GM12872 (cell line): ENCODE measurements at regions not wholly inside any gene's neighbourhood (a gene's known extent, or its start where the extent isn't known, plus 50 kb on each side); places are given as distances from the start of the nearest gene placed in this dataset.

Experiments
- CTCF ChIP-seq: IDR thresholded peaks from 3 replicates; pipeline ENCODE4 v1.5.1; 2011; ENCODE audit warnings: low read depth, mild to moderate bottlenecking, low read length, moderate library complexity; ENCODE audit not compliant: insufficient read depth

GRCh38 chr1:193960040-193960439, 773.6 kb upstream of the B3GALT2 start:
- no peak for TF ChIP-seq CTCF

- TF ChIP-seq CTCF, result no peak
These were observed 771.2 kb upstream of the B3GALT2 start for GRCh38 chr1:193957556-193958095.

- TF ChIP-seq CTCF, result no peak
These were observed 766.5 kb upstream of the B3GALT2 start for GRCh38 chr1:193952778-193953374.

GRCh38 chr1:193951984-193952383, 765.6 kb upstream of the B3GALT2 start:
- no peak for TF ChIP-seq CTCF

- no peak for TF ChIP-seq CTCF
These were observed 758.0 kb upstream of the B3GALT2 start for GRCh38 chr1:193944454-193944853.

GRCh38 chr1:193940176-193940575, 753.8 kb upstream of the B3GALT2 start:
- no peak for TF ChIP-seq CTCF

GRCh38 chr1:193939585-193939984, 753.2 kb upstream of the B3GALT2 start:
- no peak for TF ChIP-seq CTCF

GRCh38 chr1:193937308-193937707, 750.9 kb upstream of the B3GALT2 start:
- TF ChIP-seq CTCF, result no peak
